CD4-positive, alpha-beta memory T cell (primary cell): ENCODE measurements at regions not wholly inside any gene's neighbourhood (a gene's known extent, or its start where the extent isn't known, plus 50 kb on each side); places are given as distances from the start of the nearest gene placed in this dataset.

Experiments used
- CTCF ChIA-PET: fragments of 350-600 bp; sonication (Branson Sonifier 250); formaldehyde crosslinking; loops from one replicate; lab custom pipeline; 2021; ENCODE audit warnings: inconsistent platforms; ENCODE audit not compliant: partially characterized antibody; lab: Charles Lee
- POLR2A ChIA-PET: fragments of 350-600 bp; sonication (Branson Sonifier 250); formaldehyde crosslinking; loops from one replicate; lab custom pipeline; 2021; ENCODE audit not compliant: partially characterized antibody; lab: Charles Lee
- DNase-seq, 5 donors: peaks; one replicate each; pipeline versions ENCODE4 v3.0.0 to v3.0.0-alpha.2; 2020 to 2022; ENCODE audit warnings: mixed read lengths in 1 of 5
- H3K27ac ChIP-seq: one replicate; pipeline ENCODE4 v1.7.0; 2013; ENCODE audit warnings: low read depth, low read length
- H3K27me3 ChIP-seq: 2 replicates; pipeline ENCODE4 v1.7.0; 2013; ENCODE audit warnings: mild to moderate bottlenecking, low read length, moderate library complexity; ENCODE audit not compliant: insufficient read depth
- H3K36me3 ChIP-seq: 2 replicates; pipeline ENCODE4 v1.7.0; 2013; ENCODE audit warnings: mild to moderate bottlenecking, low read length, moderate library complexity; ENCODE audit not compliant: insufficient read depth
- H3K4me1 ChIP-seq: 2 replicates; pipeline ENCODE4 v1.7.0; 2013; ENCODE audit warnings: mild to moderate bottlenecking, low read length, moderate library complexity; ENCODE audit not compliant: insufficient read depth
- H3K4me3 ChIP-seq, 2 donors: one replicate each; pipeline ENCODE4 v1.7.0; 2013; ENCODE audit warnings: low read length in 2 of 2, mild to moderate bottlenecking in 1 of 2
- H3K9me3 ChIP-seq, 2 donors: one replicate each; pipeline ENCODE4 v1.7.0; 2013; ENCODE audit warnings: low read length in 2 of 2, control low read depth in 1 of 2; ENCODE audit not compliant: control insufficient read depth in 1 of 2
- H3K27ac Mint-ChIP-seq, 7 donors: one replicate each; pipeline ENCODE4 v1.8.0; 2020 to 2021; ENCODE audit warnings: mixed read lengths in 7 of 7, mild to moderate bottlenecking in 6 of 7, inconsistent platforms in 3 of 7, moderate library complexity in 3 of 7
- H3K27me3 Mint-ChIP-seq, 2 donors: one replicate each; pipeline ENCODE4 v1.8.0; 2020 to 2021; ENCODE audit warnings: mixed read lengths in 2 of 2
- H3K36me3 Mint-ChIP-seq, 2 donors: one replicate each; pipeline ENCODE4 v1.8.0; 2020 to 2021; ENCODE audit warnings: mixed read lengths in 2 of 2, inconsistent platforms in 1 of 2, mild to moderate bottlenecking in 1 of 2
- H3K4me1 Mint-ChIP-seq, 4 donors: one replicate each; pipeline ENCODE4 v1.8.0; 2020 to 2021; ENCODE audit warnings: mixed read lengths in 4 of 4, mild to moderate bottlenecking in 1 of 4
- H3K4me3 Mint-ChIP-seq, 8 donors: one replicate each; pipeline ENCODE4 v1.8.0; 2020 to 2021; ENCODE audit warnings: mixed read lengths in 8 of 8, mild to moderate bottlenecking in 7 of 8, moderate library complexity in 6 of 8, inconsistent platforms in 3 of 8
- H3K9me3 Mint-ChIP-seq, 8 donors: one replicate each; pipeline ENCODE4 v1.8.0; 2020 to 2021; ENCODE audit warnings: mixed read lengths in 8 of 8, mild to moderate bottlenecking in 5 of 8, inconsistent platforms in 3 of 8, moderate library complexity in 1 of 8
- intact Hi-C: fragments of 100-400 bp; cut with micrococcal nuclease; formaldehyde crosslinking; loops from one replicate; pipeline ENCODE4 v1.15.1; 2023

DNA sequence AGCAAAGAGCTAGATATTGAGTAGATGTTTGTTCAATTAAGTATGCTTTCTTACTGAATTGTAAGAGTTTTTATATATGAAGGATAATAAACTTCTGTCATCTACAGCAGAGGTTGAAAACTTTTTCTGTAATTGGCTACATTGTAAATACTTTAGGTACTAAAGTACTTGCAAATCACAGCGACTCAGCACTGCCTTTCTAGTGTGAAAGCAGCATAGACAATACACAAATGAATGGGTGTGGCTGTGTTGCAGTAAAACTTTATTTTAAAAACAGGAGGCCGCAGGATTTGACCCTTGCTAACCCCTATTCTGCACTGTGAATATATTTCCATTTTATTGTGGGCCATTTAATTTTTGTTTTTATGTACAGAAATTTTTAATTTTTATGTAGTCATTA, 104.3 kb upstream of the TMC3 start:
- peaks cover 5 to 13% of the 10 kb centered on the region in 2 donors for H3K27me3 Mint-ChIP-seq
- no peak overlapping the region for H3K27ac Mint-ChIP-seq
- Histone ChIP-seq H3K27me3 (peaks cover 4% of the 10 kb centered on the region), H3K36me3 (no peaks in the 10 kb centered on the region), H3K4me3 (no peak overlapping the region), H3K9me3 (no peaks in the 10 kb centered on the region), H3K27ac (no peak overlapping the region), H3K4me1 (no peaks in the 10 kb centered on the region)
- DNase-seq = no peak
- no peaks in the 10 kb centered on the region for H3K36me3 Mint-ChIP-seq
- ChIA-PET CTCF (no interaction called here), POLR2A (no interaction called here)
- no peaks in the 10 kb centered on the region for H3K4me1 Mint-ChIP-seq
- intact Hi-C loops = no loop called here
- H3K9me3 Mint-ChIP-seq = no peaks in the 10 kb centered on the region
- no peak overlapping the region for H3K4me3 Mint-ChIP-seq

DNA sequence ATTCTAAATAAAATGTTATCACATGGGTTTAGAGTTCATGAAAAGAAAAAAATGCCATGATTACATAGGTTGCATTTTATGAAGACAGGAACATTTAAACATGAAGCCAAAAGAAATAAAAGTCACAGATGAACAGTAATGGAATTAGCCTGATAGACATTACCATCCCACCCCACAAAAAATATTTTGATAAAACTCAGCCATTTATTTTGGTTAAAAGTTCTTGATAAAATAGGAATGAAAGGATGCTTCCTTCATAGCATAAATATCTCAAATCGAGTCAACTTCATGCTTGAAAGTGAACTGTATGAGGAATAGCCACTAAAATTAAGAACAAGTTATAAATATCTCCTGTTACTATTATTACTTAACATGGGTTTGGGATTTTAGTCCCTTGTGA, 101.9 kb upstream of the TMC3 start:
- H3K27ac Mint-ChIP-seq = no peak overlapping the region
- Histone ChIP-seq H3K9me3 (no peaks in the 10 kb centered on the region), H3K27me3 (peaks cover 4% of the 10 kb centered on the region), H3K4me3 (no peak overlapping the region), H3K27ac (no peak overlapping the region), H3K4me1 (no peaks in the 10 kb centered on the region), H3K36me3 (no peaks in the 10 kb centered on the region)
- intact Hi-C loops = no loop called here
- H3K9me3 Mint-ChIP-seq = peaks cover 0 to 2% (median 0%) of the 10 kb centered on the region in 8 donors
- DNase-seq = no peak
- no peak overlapping the region for H3K4me3 Mint-ChIP-seq
- H3K36me3 Mint-ChIP-seq = no peaks in the 10 kb centered on the region
- POLR2A ChIA-PET = no interaction called here
- H3K27me3 Mint-ChIP-seq = peaks cover 13 to 22% of the 10 kb centered on the region in 2 donors
- CTCF ChIA-PET = no interaction called here
- H3K4me1 Mint-ChIP-seq = no peaks in the 10 kb centered on the region

DNA sequence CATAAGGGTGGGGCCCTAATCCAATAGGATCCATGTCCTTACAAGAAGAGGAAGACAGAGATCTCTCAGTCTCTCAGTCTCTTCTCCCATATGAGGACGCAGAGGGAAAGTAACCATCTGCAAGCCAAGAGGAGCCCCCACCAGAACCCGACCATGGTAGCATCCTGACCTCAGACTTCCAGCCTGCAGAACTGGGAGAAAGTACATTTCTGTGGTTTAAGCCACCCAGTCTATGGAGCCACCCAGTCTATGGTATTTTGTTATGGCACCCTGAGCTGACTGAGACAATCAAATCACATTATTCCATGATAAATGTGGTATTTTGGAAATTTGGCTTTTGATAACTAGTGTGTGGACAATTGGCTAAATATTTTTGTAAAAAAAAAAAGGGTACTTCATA, 101.5 kb upstream of the TMC3 start:
- Histone ChIP-seq H3K4me1 (no peaks in the 10 kb centered on the region), H3K27me3 (peaks cover 4% of the 10 kb centered on the region), H3K36me3 (no peaks in the 10 kb centered on the region), H3K4me3 (no peak overlapping the region), H3K9me3 (no peaks in the 10 kb centered on the region), H3K27ac (no peak overlapping the region)
- Mint-ChIP-seq H3K27me3 (peaks cover 13 to 21% of the 10 kb centered on the region in 2 donors), H3K4me1 (no peaks in the 10 kb centered on the region), H3K4me3 (no peak overlapping the region), H3K9me3 (peaks cover 0 to 2% (median 0%) of the 10 kb centered on the region in 8 donors), H3K27ac (no peak overlapping the region), H3K36me3 (no peaks in the 10 kb centered on the region)
- no peak for DNase-seq
- POLR2A ChIA-PET = no interaction called here
- CTCF ChIA-PET = no interaction called here
- intact Hi-C loops = no loop called here

DNA sequence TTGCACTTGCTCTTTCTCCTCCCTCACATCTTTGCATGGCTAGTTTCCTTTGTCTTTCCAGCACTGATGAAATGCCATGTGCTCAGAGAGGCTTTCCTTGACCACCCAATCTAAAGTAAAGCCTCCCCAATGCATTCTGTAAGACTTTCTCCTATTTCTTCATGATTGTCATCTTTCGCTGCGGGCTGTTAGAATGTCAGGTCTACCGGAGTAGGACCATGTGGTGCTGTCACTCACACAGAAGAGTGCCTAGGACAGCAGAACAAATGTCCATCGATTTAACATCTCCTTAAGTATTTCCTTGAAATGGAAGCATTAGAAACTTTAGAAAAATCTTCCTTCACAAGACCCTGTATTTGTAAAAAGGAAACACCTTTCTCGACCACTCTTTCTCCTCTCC, 99.9 kb upstream of the TMC3 start:
- Mint-ChIP-seq H3K27me3 (peaks cover 10 to 24% of the 10 kb centered on the region in 2 donors), H3K27ac (no peak overlapping the region), H3K4me3 (no peak overlapping the region), H3K4me1 (no peaks in the 10 kb centered on the region), H3K9me3 (peaks cover 0 to 2% (median 0%) of the 10 kb centered on the region in 8 donors), H3K36me3 (no peaks in the 10 kb centered on the region)
- H3K36me3 ChIP-seq = no peaks in the 10 kb centered on the region
- no peak overlapping the region for H3K27ac ChIP-seq
- POLR2A ChIA-PET = no interaction called here
- intact Hi-C loops = no loop called here
- no peak for DNase-seq
- H3K4me3 ChIP-seq = no peak overlapping the region
- no peaks in the 10 kb centered on the region for H3K4me1 ChIP-seq
- CTCF ChIA-PET = no interaction called here
- peaks cover 4% of the 10 kb centered on the region for H3K27me3 ChIP-seq
- no peaks in the 10 kb centered on the region for H3K9me3 ChIP-seq

DNA sequence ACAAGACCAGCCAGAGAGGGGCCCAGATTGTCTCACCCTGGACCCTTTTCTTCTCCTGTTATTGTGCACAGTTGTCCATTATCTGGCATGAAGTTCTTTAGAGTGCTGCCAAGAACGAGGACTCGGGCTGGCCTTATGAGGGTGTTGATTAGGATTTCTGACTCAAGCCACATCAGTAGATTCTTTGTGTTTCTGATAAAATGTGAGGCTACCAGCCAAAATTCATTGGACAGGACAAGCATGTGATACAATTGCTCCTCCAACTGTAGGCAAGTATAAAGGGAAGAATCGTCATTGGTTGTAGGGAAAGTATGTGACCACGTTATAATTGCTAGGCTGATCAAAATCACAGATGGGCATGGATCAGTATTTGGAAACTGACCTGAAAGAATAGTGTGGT, 99.2 kb upstream of the TMC3 start:
- no peaks in the 10 kb centered on the region for H3K9me3 ChIP-seq
- intact Hi-C loops = no loop called here
- no peaks in the 10 kb centered on the region for H3K36me3 ChIP-seq
- Mint-ChIP-seq H3K36me3 (no peaks in the 10 kb centered on the region), H3K27me3 (peaks cover 10 to 25% of the 10 kb centered on the region in 2 donors), H3K9me3 (peaks cover 0 to 2% (median 0%) of the 10 kb centered on the region in 8 donors), H3K4me3 (no peak overlapping the region), H3K4me1 (no peaks in the 10 kb centered on the region), H3K27ac (no peak overlapping the region)
- ChIA-PET POLR2A (no interaction called here), CTCF (no interaction called here)
- H3K27ac ChIP-seq = no peak overlapping the region
- H3K4me3 ChIP-seq = no peak overlapping the region
- H3K4me1 ChIP-seq = no peaks in the 10 kb centered on the region
- peaks cover 4% of the 10 kb centered on the region for H3K27me3 ChIP-seq
- DNase-seq = no peak

DNA sequence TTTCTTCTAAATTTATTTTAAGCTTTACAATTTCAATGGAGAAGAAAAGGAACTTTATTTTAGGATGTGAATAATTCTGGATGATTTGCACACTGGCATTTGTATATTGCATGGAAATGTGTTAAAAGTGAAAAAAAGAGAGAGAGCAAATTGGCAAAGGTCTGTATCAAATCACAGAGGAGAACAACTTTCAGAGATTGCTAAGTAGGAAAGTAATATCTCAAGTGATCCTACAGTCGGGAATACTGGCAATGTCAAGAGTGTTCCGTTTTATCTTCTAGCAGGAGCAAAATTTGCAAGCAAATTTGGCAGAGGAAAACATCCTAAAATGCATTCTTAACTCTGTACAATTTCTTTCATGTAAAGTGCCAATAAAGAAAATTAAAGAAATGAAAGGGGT, 97.1 kb upstream of the TMC3 start:
- no peaks in the 10 kb centered on the region for H3K4me1 ChIP-seq
- POLR2A ChIA-PET = no interaction called here
- CTCF ChIA-PET = interaction anchor here (2.1 kb wide), 1 partner anchor 10 kb away, joined by 22 read pairs; no protein-coding TSS in a partner anchor
- H3K36me3 ChIP-seq = no peaks in the 10 kb centered on the region
- no peak overlapping the region for H3K27ac ChIP-seq
- H3K9me3 Mint-ChIP-seq = peaks cover 0 to 11% (median 9%) of the 10 kb centered on the region in 8 donors
- H3K27me3 ChIP-seq = peaks cover 4% of the 10 kb centered on the region
- no peaks in the 10 kb centered on the region for H3K4me1 Mint-ChIP-seq
- no peaks in the 10 kb centered on the region for H3K36me3 Mint-ChIP-seq
- no peak for DNase-seq
- intact Hi-C loops = no loop called here
- no peak overlapping the region for H3K4me3 Mint-ChIP-seq
- no peak overlapping the region for H3K4me3 ChIP-seq
- no peaks in the 10 kb centered on the region for H3K9me3 ChIP-seq
- H3K27me3 Mint-ChIP-seq = peaks cover 18 to 27% of the 10 kb centered on the region in 2 donors
- no peak overlapping the region for H3K27ac Mint-ChIP-seq

DNA sequence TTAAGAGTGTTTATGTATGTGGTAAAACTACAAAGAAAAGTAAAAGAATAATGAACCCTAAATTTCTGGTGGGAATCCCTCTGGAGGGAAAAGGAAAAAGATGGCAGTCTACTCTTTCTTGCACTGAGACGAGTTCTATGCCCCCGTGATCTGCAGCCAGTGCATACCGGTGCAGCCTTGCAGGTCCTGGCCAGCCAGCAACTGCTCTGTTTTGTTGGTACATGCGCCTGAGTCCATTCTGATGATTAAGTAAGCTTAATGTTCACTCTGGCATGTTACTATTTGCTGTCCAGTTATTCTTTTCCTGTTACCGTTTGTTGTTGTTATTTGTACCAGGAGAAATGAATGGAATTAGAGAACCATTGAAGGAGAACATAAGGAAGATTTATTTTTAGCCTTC, 95.1 kb upstream of the TMC3 start:
- H3K27me3 Mint-ChIP-seq = peaks cover 19 to 33% of the 10 kb centered on the region in 2 donors
- no peak for DNase-seq
- ChIA-PET POLR2A (no interaction called here), CTCF (interaction anchor here (1.3 to 2.1 kb wide), 2 partner anchors 12 to 203 kb away, joined by 4 to 22 read pairs; no protein-coding TSS in a partner anchor)
- no peak overlapping the region for H3K4me3 Mint-ChIP-seq
- H3K36me3 Mint-ChIP-seq = peaks cover 0 to 6% of the 10 kb centered on the region in 2 donors
- Histone ChIP-seq H3K36me3 (no peaks in the 10 kb centered on the region), H3K27me3 (no peaks in the 10 kb centered on the region), H3K4me1 (no peaks in the 10 kb centered on the region), H3K4me3 (no peak overlapping the region), H3K27ac (no peak overlapping the region), H3K9me3 (no peaks in the 10 kb centered on the region)
- H3K9me3 Mint-ChIP-seq = peaks cover 2 to 31% (median 25%) of the 10 kb centered on the region in 8 donors
- no peak overlapping the region for H3K27ac Mint-ChIP-seq
- no peaks in the 10 kb centered on the region for H3K4me1 Mint-ChIP-seq
- intact Hi-C loops = no loop called here

DNA sequence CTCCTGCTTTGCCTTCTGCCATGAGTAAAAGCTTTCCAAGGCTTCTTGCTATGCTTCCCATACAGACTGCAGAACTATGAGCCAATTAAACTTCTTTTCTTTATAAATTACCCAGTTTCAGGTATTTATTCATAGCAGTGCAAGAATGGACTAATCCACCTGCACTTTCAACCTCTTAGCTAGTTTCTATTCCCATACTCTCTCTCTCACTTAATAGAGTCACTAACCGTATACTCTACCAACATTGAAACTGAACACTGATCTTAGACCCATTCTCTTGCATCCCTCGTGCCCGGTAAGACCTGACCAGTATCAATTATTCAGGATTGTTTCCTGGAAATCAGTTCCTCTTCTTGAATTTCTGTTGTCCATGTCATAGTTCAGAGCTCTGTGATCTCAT, 92.7 kb upstream of the TMC3 start:
- no peaks in the 10 kb centered on the region for H3K27me3 ChIP-seq
- no peaks in the 10 kb centered on the region for H3K4me1 ChIP-seq
- Mint-ChIP-seq H3K4me3 (no peak overlapping the region), H3K4me1 (no peaks in the 10 kb centered on the region), H3K36me3 (peaks cover 2 to 17% of the 10 kb centered on the region in 2 donors), H3K27me3 (peaks cover 15 to 26% of the 10 kb centered on the region in 2 donors), H3K27ac (no peak overlapping the region), H3K9me3 (peaks cover 4 to 51% (median 40%) of the 10 kb centered on the region in 8 donors)
- ChIA-PET POLR2A (no interaction called here), CTCF (no interaction called here)
- H3K4me3 ChIP-seq = no peak overlapping the region
- intact Hi-C loops = no loop called here
- no peaks in the 10 kb centered on the region for H3K36me3 ChIP-seq
- H3K27ac ChIP-seq = no peak overlapping the region
- no peaks in the 10 kb centered on the region for H3K9me3 ChIP-seq
- no peak for DNase-seq
